Bronchial epithelial cell (primary cell): ENCODE measurements at regions not wholly inside any gene's neighbourhood (a gene's known extent, or its start where the extent isn't known, plus 50 kb on each side); places are given as distances from the start of the nearest gene placed in this dataset.

Experiments used
- DNase-seq: peaks from one replicate; pipeline ENCODE4 v3.0.0-alpha.2; 2010; ENCODE audit warnings: low read depth
- FAIRE-seq: peaks from 2 replicates; lab custom pipeline; 2011; peaks lifted over from hg19 to GRCh38; lab: Jason Lieb, UNC
- H3K27me3 ChIP-seq: 2 replicates; pipeline ENCODE4 v1.5.1; 2011; ENCODE audit warnings: low read length; ENCODE audit not compliant: control insufficient read depth, insufficient read depth
- H3K36me3 ChIP-seq: 2 replicates; pipeline ENCODE4 v1.5.1; 2011; ENCODE audit warnings: low read length; ENCODE audit not compliant: control insufficient read depth, insufficient read depth
- H3K4me3 ChIP-seq: 2 replicates; pipeline ENCODE4 v1.5.1; 2011; ENCODE audit warnings: mild to moderate bottlenecking, low read depth, low read length, control low read depth
- TF ChIP-seq, protein P1 (sequence below): IDR thresholded peaks from 2 replicates; pipeline ENCODE4 v1.5.1; 2011; ENCODE audit warnings: mild to moderate bottlenecking, moderate library complexity, low read length, control low read depth, inconsistent platforms; ENCODE audit not compliant: insufficient read depth, severe bottlenecking

DNA sequence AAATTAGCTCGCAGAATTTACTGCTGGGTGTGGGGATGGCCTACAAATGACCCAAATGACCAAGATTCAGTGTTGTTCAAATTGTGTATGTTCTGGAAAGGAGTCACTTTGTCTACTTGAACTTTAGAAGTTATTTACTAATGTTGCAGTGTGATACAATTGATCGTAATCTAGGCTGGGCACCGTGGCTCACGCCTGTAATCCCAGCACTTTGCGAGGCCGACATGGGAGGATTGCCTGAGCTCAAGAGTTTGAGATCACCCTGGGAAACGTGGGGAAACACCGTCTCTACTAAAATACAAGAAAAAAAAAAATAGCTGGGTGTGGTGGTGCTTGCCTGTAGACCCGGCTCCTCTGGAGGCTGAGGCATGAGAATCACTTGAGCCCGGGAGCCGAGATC lies 57.6 kb upstream of the TMPRSS2 start:
- no peaks in the 10 kb centered on the region for H3K27me3 ChIP-seq
- TF ChIP-seq, protein P1, sequence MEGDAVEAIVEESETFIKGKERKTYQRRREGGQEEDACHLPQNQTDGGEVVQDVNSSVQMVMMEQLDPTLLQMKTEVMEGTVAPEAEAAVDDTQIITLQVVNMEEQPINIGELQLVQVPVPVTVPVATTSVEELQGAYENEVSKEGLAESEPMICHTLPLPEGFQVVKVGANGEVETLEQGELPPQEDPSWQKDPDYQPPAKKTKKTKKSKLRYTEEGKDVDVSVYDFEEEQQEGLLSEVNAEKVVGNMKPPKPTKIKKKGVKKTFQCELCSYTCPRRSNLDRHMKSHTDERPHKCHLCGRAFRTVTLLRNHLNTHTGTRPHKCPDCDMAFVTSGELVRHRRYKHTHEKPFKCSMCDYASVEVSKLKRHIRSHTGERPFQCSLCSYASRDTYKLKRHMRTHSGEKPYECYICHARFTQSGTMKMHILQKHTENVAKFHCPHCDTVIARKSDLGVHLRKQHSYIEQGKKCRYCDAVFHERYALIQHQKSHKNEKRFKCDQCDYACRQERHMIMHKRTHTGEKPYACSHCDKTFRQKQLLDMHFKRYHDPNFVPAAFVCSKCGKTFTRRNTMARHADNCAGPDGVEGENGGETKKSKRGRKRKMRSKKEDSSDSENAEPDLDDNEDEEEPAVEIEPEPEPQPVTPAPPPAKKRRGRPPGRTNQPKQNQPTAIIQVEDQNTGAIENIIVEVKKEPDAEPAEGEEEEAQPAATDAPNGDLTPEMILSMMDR: no peak
- DNase-seq: no peak
- no peak for FAIRE-seq
- H3K4me3 ChIP-seq: no peak overlapping the region
- H3K36me3 ChIP-seq: no peaks in the 10 kb centered on the region

DNA sequence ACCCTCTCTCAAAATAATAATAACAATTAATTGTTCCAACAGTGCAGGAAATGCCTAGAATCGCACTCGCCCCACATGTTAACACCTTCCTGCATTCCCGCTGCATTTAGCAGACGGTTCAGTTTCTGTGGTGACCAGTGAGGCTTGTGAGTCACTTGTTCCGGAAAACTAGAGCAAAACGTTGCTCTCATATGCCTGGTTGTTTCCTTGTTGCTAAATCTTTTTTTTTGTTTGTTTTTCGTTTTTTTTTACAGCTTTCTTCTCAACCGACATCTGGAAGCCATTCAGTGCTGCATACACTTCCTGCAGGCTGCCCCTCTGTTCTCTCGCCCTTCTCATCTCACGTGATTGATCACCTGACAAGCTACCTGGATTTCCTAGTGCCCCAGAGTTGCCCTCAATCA lies 56.9 kb upstream of the TMPRSS2 start:
- Histone ChIP-seq H3K4me3 (no peak overlapping the region), H3K36me3 (no peaks in the 10 kb centered on the region), H3K27me3 (no peaks in the 10 kb centered on the region)
- peak; percentile 73 for DNase-seq
- no peak for FAIRE-seq
- TF ChIP-seq, protein P1: no peak

DNA sequence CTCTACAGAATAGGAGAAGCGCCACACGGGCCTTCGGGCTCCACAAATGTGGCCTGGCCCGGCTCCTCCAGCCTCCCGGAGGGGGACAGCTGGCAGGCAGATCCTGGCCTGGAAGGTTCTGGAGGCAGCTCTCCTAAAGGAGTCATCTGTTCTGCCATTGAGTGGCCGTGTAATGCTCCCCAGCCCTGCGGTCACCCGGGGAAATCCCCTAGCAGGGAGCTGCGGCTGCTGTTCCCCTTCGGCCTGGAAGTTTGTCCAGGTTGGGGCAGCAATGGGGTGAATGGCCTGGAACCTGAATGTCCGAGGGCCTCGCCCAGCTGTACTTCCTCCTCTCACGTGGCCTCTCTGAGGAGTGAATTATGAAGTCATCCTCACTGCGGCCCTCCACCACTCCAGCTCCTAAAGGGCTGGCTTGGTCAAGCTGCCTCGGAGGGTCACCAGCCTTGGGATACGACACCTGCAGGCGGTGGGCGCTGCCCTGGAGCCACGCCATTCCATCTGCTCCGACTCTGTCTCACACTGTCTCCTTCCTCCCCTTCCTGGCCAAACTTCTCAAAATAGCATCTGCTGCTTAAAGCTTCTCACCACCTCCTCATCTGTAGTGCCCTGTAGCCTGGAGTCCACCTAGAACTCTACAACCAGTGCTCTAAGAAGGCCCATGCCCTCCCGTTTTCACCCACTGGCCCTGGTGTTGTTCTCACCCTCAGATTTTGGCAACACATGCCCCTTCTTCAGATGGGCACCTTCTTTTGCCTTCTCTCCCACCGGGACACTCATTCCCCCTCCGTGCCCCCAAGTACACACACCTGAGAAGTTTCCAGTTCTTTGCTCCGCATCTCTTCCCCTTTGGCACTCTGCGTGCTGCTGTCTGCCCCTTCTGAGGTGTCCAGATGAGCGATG lies 54.4 kb upstream of the TMPRSS2 start:
- TF ChIP-seq, protein P1: no peak
- Histone ChIP-seq H3K36me3 (no peaks in the 10 kb centered on the region), H3K27me3 (no peaks in the 10 kb centered on the region), H3K4me3 (no peak overlapping the region)
- FAIRE-seq: no peak
- DNase-seq: no peak

DNA sequence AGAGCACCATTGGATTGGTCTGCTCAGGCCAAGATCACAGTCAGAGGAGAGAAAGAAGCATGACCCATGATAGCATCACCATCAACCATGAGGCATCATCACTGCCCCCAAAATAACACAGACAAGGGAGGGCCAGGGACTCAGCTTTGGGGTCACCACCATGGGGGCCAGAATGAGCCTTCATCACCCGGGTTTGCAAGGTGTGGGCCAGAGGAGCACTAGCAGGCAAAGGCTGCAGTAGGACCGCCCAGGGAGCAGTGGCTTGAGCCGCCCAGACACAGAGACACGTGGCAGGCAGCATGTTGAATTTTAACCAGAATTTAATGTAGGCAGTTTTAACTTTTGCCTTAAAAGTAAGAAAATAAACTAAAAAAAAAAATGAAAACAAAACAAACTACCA lies 53.7 kb upstream of the TMPRSS2 start:
- no peak for DNase-seq
- Histone ChIP-seq H3K36me3 (no peaks in the 10 kb centered on the region), H3K4me3 (no peak overlapping the region), H3K27me3 (peaks cover 1% of the 10 kb centered on the region)
- no peak for FAIRE-seq
- TF ChIP-seq, protein P1: no peak

DNA sequence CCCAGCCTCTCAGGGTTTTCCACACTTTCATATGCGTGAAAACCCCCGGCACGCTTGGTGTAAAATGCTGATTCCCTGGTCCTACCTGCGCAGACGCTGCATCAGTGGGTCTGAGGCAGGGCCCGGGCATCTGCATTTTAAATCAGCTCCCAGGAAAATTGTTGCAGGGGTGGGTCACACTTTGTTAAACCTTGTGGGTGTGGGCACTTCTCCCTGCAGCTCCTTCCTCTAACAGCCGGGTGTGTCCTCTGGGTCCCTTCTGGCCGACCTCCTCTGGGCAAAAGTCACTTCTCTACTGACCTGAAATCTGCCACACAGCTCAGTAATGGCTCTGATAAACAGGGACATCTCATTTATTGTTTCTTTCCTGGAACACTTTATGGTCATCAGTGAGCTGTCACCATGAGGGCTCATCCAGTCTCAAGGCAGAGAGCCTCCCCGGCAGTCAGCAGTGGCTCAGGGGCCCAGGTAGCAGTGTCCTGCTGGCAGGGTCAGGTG lies 52.8 kb upstream of the TMPRSS2 start:
- TF ChIP-seq, protein P1: no peak
- H3K4me3 ChIP-seq: no peak overlapping the region
- DNase-seq (no peak), FAIRE-seq (no peak)
- H3K27me3 ChIP-seq: peaks cover 2% of the 10 kb centered on the region
- H3K36me3 ChIP-seq: no peaks in the 10 kb centered on the region
